Sciatic nerve (tissue), 2 donors: ENCODE measurements at regions not wholly inside any gene's neighbourhood (a gene's known extent, or its start where the extent isn't known, plus 50 kb on each side); places are given as distances from the start of the nearest gene placed in this dataset.
"Not testable (repeated sequence)": the region's sequence is repeated elsewhere in the genome, so short reads cannot be mapped to it uniquely, and the experiment has no call there.

Experiments used
- ATAC-seq: fragments of 200-7000 bp; cut with Tn5 transposase; one replicate; pipeline ENCODE4 v1.9.1; 2020; ENCODE audit warnings: mild to moderate bottlenecking, moderate library complexity
- DNase-seq: peaks from one replicate; pipeline ENCODE4 v3.0.0-alpha.2; 2020; ENCODE audit warnings: low spot score
- intact Hi-C: fragments of 100-400 bp; cut with DNase I; formaldehyde crosslinking; loops from one replicate; pipeline ENCODE4 v1.14.2; 2022
- donor health status: DM: no; HTN: no; CAD: no.
- donor health status: DM: no; HTN: no; CAD: no.

DNA sequence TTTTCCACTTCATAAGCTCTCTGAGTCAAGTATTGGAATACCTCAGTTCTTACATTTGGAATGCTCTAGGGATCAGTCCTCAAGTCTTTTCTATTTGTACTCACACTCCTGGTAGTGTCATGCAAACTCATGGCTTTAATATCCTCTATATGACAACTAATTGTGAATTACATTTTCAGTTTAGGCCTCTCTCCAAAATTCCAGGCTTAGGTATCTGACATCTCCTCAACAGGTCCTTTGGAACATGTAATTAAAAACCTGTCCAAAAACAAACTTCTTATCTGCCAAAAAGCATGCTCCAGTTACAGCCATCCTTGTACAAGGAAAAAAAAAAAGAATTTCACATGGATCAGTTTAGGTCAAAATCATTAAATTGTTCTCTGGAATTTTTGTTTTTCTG lies 1336.2 kb upstream of the NRXN1 start:
- no peak for DNase-seq
- ATAC-seq, result no peak

DNA sequence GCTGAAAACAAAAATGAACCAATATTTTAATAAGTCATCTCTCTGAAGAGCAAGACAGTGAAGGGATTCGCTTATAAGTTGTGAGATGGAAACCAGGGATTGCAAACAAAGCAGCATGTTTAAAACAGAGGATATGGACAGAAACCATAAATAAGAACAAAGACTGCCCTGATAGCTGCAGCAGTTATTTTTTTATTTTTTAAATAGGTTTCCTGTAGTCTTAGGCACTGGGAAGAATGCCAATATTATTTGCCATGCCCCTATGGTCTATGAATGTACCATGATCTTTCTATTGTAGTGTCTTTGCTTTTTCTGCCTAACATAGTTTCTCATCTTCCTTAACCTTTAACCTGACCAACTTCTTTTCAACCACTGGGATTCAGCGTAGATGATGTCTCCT lies 1334.0 kb upstream of the NRXN1 start:
- intact Hi-C loops, result no loop called here
- ATAC-seq (no peak), DNase-seq (no peak)

More for the DNA sequence above, 1336.2 kb upstream of the NRXN1 start:
- intact Hi-C loops, result no loop called here

DNA sequence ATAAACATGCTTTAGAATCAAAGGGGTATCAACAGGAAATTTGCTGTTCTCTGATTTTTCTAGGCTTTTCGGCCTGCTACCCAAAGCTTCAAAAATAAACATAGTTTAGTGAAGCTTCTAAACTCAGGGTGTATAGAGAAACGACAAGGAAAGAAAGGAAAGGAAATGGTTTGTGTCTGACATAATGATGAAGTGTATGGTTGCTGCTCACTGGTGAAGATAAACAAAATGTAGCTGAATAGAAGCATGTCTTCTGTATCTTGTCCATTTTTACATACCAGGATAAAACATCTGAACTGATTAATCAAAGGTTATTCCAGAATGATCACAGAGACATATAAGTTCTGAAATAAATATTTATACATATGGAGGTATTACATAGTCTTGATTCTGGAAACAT lies 1324.6 kb upstream of the NRXN1 start:
- ATAC-seq (no peak), DNase-seq (no peak)
- intact Hi-C loops, result no loop called here

DNA sequence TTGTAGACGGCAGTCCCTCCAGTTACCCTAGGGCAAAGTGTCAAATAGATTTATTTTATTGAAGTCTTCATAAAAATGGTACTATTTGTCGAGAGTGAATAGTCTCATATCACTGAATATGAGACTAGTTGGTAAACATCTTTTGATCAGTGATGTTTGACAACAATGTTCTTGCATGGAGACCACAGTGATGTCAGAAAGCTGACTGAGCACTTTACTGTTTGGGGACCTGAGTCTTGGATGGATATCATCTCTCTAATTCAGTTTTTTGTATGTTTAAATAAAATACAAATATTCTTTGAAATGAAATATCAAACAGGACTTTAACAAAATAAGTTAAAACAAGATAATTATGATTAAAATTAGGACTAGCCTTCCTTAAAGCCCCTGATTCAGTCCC lies 1315.4 kb upstream of the NRXN1 start:
- DNase-seq, result no peak
- intact Hi-C loops, result no loop called here
- ATAC-seq, result no peak

GRCh38 chr2:52345676-52346075 lies 1313.7 kb upstream of the NRXN1 start:
- intact Hi-C loops, result no loop called here
- ATAC-seq (no peak), DNase-seq (no peak)

GRCh38 chr2:52345082-52345481 lies 1313.2 kb upstream of the NRXN1 start:
- ATAC-seq (no peak), DNase-seq (no peak)
- intact Hi-C loops, result no loop called here

DNA sequence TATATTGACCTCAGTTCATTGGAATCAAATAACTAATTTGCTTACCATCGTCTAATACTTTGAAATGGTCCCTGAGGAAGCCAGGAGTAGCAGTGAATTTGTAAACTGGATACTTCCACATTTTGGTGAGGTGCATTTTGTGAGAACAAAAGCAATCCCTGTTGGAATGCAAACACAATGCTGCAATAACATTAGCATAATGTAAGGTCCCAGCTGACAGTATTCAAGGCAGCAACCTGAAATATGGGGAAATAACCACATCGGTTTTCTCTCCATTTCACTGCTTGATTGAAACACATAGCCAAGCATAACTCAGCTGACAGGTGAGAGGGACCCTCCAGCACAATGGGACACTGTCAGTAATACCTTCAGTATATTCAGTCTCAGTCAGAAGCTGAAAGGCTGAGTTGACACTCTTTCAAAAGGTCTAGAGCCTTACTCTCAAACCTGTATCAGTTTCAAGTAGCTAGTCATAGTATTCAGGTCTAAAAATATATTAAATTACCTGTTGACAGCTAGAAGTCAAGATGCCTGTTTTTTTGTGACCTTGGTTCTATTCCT lies 1311.9 kb upstream of the NRXN1 start:
- ATAC-seq (no peak), DNase-seq (no peak)
- intact Hi-C loops, result no loop called here

GRCh38 chr2:52343010-52343409 lies 1311.1 kb upstream of the NRXN1 start:
- DNase-seq (no peak), ATAC-seq (no peak)
- intact Hi-C loops, result no loop called here

DNA sequence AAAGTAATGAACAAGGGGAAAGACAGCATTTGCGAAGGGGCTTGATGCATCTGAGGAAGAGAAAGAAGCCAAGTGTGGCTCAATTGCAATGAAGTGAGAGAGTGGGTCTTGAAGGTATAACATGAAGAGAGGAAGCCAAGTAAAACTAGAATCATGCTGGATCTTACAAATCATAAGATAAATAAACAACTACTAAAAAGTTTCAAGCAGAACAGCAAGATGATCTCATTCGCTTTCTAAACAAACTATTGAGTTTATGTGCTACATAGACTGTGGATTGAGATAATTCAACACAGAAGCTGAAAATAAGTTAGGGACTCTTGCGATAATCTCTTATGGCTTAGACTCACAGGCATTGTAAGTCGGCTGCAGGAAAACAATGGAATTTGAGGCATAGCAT lies 1310.5 kb upstream of the NRXN1 start:
- DNase-seq, result no peak
- ATAC-seq, result no peak

GRCh38 chr2:52341732-52342131 lies 1309.8 kb upstream of the NRXN1 start:
- DNase-seq, result no peak
- ATAC-seq, result no peak
- intact Hi-C loops, result no loop called here

More for the DNA sequence above, 1310.5 kb upstream of the NRXN1 start:
- intact Hi-C loops, result no loop called here

GRCh38 chr2:52340171-52340570 lies 1308.2 kb upstream of the NRXN1 start:
- no peak for DNase-seq
- peak; percentile 88 for ATAC-seq
- intact Hi-C loops, result no loop called here

DNA sequence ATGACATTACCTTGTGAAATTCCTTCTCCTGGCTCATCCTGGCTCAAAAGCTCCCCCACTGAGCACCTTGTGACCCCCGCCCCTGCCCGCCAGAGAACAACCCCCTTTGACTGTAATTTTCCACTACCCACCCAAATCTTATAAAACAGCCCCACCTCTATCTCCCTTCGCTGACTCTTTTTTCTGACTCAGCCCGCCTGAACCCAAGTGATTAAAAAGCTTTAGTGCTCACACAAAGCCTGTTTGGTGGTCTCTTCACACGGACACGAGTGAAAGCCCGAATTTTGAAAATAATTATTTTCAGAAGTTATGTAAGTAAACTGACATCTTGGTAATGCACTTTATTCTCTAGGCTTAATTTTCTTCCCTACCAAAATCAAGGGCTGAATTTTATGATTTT lies 1305.9 kb upstream of the NRXN1 start:
- intact Hi-C loops, DNase-seq, ATAC-seq: not testable (repeated sequence)

DNA sequence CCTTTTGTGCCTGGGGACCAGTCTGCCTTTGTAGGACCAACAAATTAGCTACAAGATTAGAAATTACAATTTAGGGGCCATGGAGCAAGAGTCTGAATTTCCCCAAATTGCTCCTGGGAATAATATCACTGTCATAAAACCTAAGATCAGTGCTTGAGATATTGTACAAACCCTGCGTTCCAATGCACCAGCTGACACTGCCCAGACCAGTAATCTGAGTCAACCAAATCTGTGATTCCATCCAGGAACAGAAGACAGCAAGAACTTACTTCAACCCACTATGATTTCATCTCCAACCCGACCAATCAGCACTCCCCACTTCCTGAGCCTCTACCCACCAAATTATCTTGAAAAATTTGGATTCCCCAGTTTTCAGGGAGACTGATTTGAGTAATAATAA lies 1305.0 kb upstream of the NRXN1 start:
- intact Hi-C loops, result no loop called here
- DNase-seq, result no peak
- peak; percentile 60 for ATAC-seq

DNA sequence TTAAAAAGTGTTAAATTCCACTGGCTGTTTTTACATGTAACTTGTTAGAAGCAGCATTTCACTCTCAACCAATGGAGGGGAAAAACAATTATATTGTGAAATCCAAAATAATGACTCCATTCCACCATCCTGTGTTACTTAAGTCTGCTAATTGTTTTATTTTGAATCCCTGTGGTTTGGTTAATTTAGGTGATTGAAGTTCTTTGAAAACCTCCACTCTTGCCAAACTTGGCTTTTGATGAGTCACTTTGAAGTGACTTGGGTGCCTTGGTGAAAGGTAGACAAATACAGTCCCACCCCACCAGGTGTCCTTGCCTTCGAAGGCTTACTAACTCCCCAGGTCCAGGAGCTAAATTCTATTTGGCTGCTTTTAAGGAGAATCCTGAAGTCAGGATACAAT lies 1303.8 kb upstream of the NRXN1 start:
- intact Hi-C loops, result no loop called here
- DNase-seq, result no peak
- no peak for ATAC-seq

- ATAC-seq (no peak), DNase-seq (no peak)
- intact Hi-C loops, result no loop called here
Observed at GRCh38 chr2:52334185-52334584, 1302.3 kb upstream of the NRXN1 start.

GRCh38 chr2:52327641-52328040 lies 1295.7 kb upstream of the NRXN1 start:
- ATAC-seq (no peak), DNase-seq (no peak)
- intact Hi-C loops, result no loop called here

- ATAC-seq (no peak), DNase-seq (no peak)
- intact Hi-C loops, result no loop called here
Observed at GRCh38 chr2:52314231-52314630, 1282.3 kb upstream of the NRXN1 start.

DNA sequence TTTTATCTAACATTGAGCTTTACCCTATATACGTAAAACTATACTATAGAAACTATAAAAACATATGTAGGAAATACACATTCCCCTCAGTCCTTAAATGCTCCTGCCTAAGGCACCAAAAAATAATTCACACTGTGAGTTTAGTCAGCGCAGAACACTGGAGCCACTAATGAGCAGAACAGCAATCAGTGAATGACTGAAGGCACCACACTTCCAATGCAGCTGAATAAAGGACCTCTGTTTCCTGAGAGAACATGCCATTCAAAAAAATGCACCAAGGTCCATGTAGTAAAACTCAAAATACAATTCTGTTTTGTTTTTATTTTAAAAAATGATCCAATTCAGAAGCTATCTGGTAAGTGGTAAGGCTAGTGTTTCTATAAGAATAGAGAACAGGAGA lies 1280.6 kb upstream of the NRXN1 start:
- DNase-seq (no peak), ATAC-seq (no peak)
- intact Hi-C loops, result no loop called here

DNA sequence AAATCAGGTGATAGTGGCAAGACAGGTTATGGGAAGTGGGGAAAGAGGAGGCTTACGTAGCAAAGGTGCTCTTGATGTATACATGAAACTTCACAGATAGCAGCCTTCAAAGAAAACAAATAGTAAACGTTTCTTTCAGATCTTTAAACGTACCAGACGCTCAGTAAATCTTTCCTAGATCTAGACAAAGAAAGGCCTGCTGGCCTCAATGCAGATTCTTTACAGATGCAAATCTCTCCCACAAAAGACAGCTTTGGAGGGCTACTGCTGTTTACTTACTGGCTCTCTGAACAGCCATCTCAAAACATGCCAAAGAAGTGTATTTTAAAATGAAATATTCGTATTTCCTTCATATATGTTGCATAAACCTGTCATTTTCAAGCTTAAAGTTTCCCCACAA lies 1279.9 kb upstream of the NRXN1 start:
- intact Hi-C loops, result no loop called here
- DNase-seq (no peak), ATAC-seq (no peak)

DNA sequence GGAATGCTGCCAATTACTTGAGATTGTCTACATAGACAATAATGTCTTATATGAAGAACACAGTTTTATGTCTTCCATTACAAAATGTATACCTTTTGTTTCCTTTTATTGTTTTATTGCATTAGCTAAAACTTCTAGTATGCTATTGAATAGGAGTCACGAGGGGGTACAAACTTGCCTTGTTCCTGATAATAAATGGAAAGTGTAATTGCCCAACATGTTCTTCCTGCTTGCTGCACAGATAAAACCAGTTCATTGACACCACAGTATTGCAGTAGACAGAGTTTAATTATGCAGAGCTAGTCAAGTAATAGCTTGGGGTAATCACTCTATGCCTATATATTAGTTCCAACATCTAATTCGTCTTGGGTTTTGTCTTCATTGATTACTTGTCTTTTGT lies 1276.2 kb upstream of the NRXN1 start:
- intact Hi-C loops, result no loop called here
- no peak for DNase-seq
- no peak for ATAC-seq

DNA sequence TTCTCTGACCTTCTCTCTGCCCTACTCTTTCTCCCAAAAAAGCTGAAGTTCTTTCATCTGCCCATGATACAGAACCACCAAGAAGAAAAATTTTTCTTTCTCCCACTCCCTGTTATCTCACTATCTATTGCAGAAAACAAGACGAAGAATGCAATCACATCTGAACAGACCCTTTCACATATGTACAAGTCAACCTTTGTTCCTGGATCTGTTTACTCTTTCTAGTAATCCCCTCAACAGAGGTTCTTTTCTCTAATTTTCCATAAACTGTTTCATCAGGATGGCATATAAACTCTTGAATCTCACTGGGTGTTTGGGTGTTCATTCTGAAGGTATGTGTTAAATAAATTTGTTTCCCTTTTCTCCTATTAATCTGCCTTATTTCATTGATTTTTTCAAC lies 1262.7 kb upstream of the NRXN1 start:
- intact Hi-C loops, result no loop called here
- no peak for ATAC-seq
- no peak for DNase-seq

DNA sequence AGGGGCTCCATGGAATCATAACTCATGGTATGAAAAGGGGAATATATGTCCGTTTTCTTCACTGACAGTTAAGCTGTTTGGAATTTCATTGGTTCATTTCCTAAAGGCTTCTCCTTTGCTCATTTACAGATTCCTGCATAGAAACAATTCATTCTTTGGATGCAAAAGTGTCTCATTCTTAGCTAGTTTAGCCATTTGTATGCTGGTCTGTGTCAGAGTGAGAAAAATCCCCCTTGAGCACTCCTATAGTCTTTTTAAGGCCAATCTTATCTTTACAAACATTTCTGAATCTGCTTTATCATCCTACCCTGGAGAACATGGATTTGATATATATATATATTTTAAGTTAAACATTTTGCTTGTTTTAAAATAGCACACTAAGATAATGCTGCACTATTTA lies 1260.9 kb upstream of the NRXN1 start:
- DNase-seq, result no peak
- ATAC-seq, result no peak
- intact Hi-C loops, result no loop called here
